ENCODE measurements at regions not wholly inside any gene's neighbourhood (a gene's known extent, or its start where the extent isn't known, plus 50 kb on each side); places are given as distances from the start of the nearest gene placed in this dataset.

GRCh38 chr1:213370523-213370922 is 319.5 kb downstream of the RPS6KC1 start:
- TF ChIP-seq, protein P1, sequence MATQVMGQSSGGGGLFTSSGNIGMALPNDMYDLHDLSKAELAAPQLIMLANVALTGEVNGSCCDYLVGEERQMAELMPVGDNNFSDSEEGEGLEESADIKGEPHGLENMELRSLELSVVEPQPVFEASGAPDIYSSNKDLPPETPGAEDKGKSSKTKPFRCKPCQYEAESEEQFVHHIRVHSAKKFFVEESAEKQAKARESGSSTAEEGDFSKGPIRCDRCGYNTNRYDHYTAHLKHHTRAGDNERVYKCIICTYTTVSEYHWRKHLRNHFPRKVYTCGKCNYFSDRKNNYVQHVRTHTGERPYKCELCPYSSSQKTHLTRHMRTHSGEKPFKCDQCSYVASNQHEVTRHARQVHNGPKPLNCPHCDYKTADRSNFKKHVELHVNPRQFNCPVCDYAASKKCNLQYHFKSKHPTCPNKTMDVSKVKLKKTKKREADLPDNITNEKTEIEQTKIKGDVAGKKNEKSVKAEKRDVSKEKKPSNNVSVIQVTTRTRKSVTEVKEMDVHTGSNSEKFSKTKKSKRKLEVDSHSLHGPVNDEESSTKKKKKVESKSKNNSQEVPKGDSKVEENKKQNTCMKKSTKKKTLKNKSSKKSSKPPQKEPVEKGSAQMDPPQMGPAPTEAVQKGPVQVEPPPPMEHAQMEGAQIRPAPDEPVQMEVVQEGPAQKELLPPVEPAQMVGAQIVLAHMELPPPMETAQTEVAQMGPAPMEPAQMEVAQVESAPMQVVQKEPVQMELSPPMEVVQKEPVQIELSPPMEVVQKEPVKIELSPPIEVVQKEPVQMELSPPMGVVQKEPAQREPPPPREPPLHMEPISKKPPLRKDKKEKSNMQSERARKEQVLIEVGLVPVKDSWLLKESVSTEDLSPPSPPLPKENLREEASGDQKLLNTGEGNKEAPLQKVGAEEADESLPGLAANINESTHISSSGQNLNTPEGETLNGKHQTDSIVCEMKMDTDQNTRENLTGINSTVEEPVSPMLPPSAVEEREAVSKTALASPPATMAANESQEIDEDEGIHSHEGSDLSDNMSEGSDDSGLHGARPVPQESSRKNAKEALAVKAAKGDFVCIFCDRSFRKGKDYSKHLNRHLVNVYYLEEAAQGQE (IDR thresholded peaks at IDR 0.05; ENCODE audit: insufficient read depth in 1 of 2, low read depth in 2 of 2, low read length in 2 of 2), result no peak
- TF ChIP-seq TAF1 (IDR thresholded peaks at IDR 0.05; ENCODE audit: borderline replicate concordance, insufficient read depth, low read length) (no peak), FOXP2 (optimal IDR thresholded peaks at IDR 0.05; ENCODE audit: borderline replicate concordance, extremely low read depth, extremely low read length, insufficient read depth) (no peak), SIN3A (IDR thresholded peaks at IDR 0.05; ENCODE audit: borderline replicate concordance, insufficient read depth, low read length) (no peak), POLR2AphosphoS5 (IDR thresholded peaks at IDR 0.05; ENCODE audit: low read depth, low read length) (no peak)

DNA sequence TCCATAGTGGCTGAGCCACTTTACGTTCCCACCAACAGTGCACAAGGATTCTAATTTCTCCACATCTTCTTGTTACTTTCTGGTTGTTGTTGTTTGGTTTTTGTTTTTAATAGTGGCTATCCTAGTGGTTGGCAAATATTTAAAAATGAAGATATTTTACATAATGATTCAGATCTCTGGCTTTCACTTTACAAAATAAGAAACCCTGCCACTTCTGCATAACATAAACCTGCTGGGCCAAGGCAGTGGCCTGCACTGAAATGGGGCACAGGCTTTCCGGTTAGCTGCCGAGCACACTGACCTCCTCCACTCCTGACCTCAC is 320.4 kb downstream of the RPS6KC1 start:
- TF ChIP-seq FOXP2 (optimal IDR thresholded peaks at IDR 0.05; ENCODE audit: borderline replicate concordance, extremely low read depth, extremely low read length, insufficient read depth) (no peak), TAF1 (IDR thresholded peaks at IDR 0.05; ENCODE audit: borderline replicate concordance, insufficient read depth, low read length) (no peak), POLR2AphosphoS5 (IDR thresholded peaks at IDR 0.05; ENCODE audit: low read depth, low read length) (no peak), SIN3A (IDR thresholded peaks at IDR 0.05; ENCODE audit: borderline replicate concordance, insufficient read depth, low read length) (no peak)
- TF ChIP-seq, protein P1 (IDR thresholded peaks at IDR 0.05; ENCODE audit: insufficient read depth in 1 of 2, low read depth in 2 of 2, low read length in 2 of 2), result no peak

DNA sequence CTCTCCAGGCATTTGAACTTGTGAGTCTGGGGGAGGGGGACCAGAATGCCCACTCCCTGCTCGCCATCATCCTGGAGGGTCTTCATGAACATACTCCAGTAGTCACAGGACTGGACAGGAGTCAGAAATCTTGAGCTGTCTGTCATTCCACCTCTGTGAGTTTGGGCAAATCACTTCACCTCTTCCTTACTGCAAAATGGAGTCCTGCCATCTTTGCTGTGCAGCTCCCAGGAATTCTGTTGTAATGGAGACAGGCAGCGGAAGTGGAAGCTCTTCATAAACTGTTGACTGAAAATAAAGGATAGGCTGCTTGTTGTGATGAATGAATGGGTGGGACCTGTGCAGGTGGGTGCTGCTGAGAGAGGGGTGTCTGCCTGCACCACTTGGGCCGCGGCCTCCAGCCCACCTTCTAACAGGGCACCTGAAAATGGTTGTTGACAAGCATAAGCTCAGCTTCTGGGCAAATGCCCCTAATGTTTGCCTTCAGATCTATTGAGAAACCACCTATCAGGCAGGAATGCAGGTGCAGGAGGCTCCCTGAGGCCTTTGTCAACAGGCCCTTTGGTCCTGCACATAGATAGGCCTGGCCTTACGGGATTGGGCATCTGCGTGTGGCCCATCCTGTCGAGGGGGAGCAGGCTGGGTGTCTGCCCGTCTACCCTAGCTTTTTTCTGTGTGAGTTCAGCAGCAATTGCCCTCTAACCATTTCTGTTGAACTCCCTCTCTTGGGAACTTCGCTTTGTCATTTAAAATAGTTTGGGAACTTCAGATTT is 321.0 kb downstream of the RPS6KC1 start:
- no peak for TF ChIP-seq TAF1 (IDR thresholded peaks at IDR 0.05; ENCODE audit: borderline replicate concordance, insufficient read depth, low read length)
- TF ChIP-seq, protein P1 (IDR thresholded peaks at IDR 0.05; ENCODE audit: insufficient read depth in 1 of 2, low read depth in 2 of 2, low read length in 2 of 2), result no peak
- no peak for TF ChIP-seq POLR2AphosphoS5 (IDR thresholded peaks at IDR 0.05; ENCODE audit: low read depth, low read length)
- no peak for TF ChIP-seq FOXP2 (optimal IDR thresholded peaks at IDR 0.05; ENCODE audit: borderline replicate concordance, extremely low read depth, extremely low read length, insufficient read depth)
- TF ChIP-seq SIN3A (IDR thresholded peaks at IDR 0.05; ENCODE audit: borderline replicate concordance, insufficient read depth, low read length), result no peak

- TF ChIP-seq POLR2AphosphoS5 (IDR thresholded peaks at IDR 0.05; ENCODE audit: low read depth, low read length), result no peak
- TF ChIP-seq TAF1 (IDR thresholded peaks at IDR 0.05; ENCODE audit: borderline replicate concordance, insufficient read depth, low read length), result no peak
- no peak for TF ChIP-seq SIN3A (IDR thresholded peaks at IDR 0.05; ENCODE audit: borderline replicate concordance, insufficient read depth, low read length)
- TF ChIP-seq, protein P1 (IDR thresholded peaks at IDR 0.05; ENCODE audit: insufficient read depth in 1 of 2, low read depth in 2 of 2, low read length in 2 of 2), result no peak
- no peak for TF ChIP-seq FOXP2 (optimal IDR thresholded peaks at IDR 0.05; ENCODE audit: borderline replicate concordance, extremely low read depth, extremely low read length, insufficient read depth)
Observed at GRCh38 chr1:213374369-213374768, 323.3 kb downstream of the RPS6KC1 start.
